ENCODE measurements at regions not wholly inside any gene's neighbourhood (a gene's known extent, or its start where the extent isn't known, plus 50 kb on each side); places are given as distances from the start of the nearest gene placed in this dataset.

GRCh38 chr17:27109346-27109745, 184.6 kb upstream of the WSB1 start:
- Histone ChIP-seq H3K4me1 (replicated peaks in 1 of 2) (no peaks in the 10 kb centered on the region), H3K27ac (no peak overlapping the region), H3K4me3 (no peak overlapping the region), H3K9me3 (replicated peaks in 1 of 3) (no peaks in the 10 kb centered on the region), H3K36me3 (replicated peaks in 1 of 2) (no peaks in the 10 kb centered on the region), H3K27me3 (no peaks in the 10 kb centered on the region)
- intact Hi-C loops (cut with DNase I): no loop called here
- TF ChIP-seq POLR2A (IDR thresholded peaks at IDR 0.05): no peak
- TF ChIP-seq CTCF (IDR thresholded peaks at IDR 0.05): no peak
- no peak for DNase-seq

DNA sequence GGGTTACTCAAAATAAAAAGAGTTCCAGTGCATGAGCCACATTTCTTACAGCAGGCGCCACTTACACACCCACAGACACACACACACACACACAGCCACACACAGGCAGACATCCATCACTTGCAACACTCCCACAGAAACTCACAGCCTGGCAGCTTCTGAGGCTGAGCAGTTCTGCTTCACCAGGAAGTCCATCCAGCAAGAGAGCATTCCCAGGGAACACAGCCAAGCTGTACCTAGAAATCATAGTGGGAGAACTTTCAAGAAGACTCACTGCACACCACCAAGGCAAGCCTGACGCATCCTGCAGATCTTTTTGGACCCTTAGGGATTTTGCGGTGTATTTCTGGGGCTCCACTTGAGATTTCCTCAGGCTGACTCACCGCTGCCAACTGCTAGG, 140.9 kb upstream of the WSB1 start:
- H3K27ac ChIP-seq: no peak overlapping the region
- DNase-seq: no peak
- TF ChIP-seq POLR2A (IDR thresholded peaks at IDR 0.05) (no peak), CTCF (IDR thresholded peaks at IDR 0.05) (no peak)
- H3K9me3 ChIP-seq (replicated peaks in 1 of 3): no peaks in the 10 kb centered on the region
- 67 to 86% (median 83%) methylated on average over 4 of the region's 4 CpGs for WGBS, 4 donors
- no peaks in the 10 kb centered on the region for H3K4me1 ChIP-seq (replicated peaks in 1 of 2)
- intact Hi-C loops (cut with DNase I): no loop called here
- H3K36me3 ChIP-seq (replicated peaks in 1 of 2): no peaks in the 10 kb centered on the region
- H3K4me3 ChIP-seq: no peak overlapping the region
- no peaks in the 10 kb centered on the region for H3K27me3 ChIP-seq

DNA sequence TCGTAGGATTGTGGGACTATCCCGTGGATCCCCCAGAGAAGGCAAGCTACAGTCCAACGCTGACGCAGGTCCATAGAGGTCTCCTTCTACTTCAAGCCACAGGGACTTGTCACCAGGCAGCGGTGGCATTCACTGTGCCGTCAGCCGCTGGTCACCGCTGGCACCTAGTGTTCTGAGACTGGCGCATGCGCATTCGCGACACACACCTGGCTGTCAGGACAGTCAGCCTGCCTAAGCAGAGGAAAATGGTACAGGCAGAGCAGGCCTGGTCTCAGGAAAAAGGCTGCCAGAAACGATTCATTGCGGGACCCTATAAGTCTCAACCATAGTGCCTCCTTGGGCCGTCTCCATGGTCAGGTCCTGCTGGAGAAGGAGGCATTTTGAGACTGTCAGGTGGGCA, 138.0 kb upstream of the WSB1 start:
- no peaks in the 10 kb centered on the region for H3K4me1 ChIP-seq (replicated peaks in 1 of 2)
- H3K4me3 ChIP-seq: no peak overlapping the region
- no peaks in the 10 kb centered on the region for H3K9me3 ChIP-seq (replicated peaks in 1 of 3)
- intact Hi-C loops (cut with DNase I): no loop called here
- no peaks in the 10 kb centered on the region for H3K36me3 ChIP-seq (replicated peaks in 1 of 2)
- DNase-seq: peak in 1 of 7 donors; percentile 4
- 86 to 91% (median 89%) methylated on average over 7 to 15 of the region's 15 CpGs for WGBS, 4 donors
- H3K27ac ChIP-seq: no peak overlapping the region
- no peak for TF ChIP-seq CTCF (IDR thresholded peaks at IDR 0.05)
- TF ChIP-seq POLR2A (IDR thresholded peaks at IDR 0.05): no peak
- H3K27me3 ChIP-seq: no peaks in the 10 kb centered on the region

DNA sequence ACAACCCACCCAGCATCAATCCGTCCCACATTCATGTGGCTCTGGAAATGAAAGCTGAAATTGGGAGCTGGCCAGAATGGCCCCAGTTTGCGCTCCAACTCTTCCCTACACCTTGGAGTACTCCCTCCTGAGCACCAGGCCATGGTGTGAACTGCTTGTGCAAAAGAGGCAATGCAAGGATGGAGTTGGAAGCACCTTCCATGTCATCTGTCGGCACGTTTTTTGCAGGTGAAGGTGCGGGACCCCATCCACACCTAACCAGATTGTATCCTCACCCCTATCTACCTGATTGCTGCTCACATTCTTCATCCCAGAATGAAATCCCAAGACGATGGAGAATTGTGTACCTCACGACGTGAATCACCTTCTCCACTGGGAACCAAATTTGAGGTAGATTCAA, 136.6 kb upstream of the WSB1 start:
- no peak for DNase-seq
- intact Hi-C loops (cut with DNase I): no loop called here
- WGBS, 4 donors: 67 to 82% (median 71%) methylated on average over 7 to 8 of the region's 8 CpGs

More for the DNA sequence above, 136.6 kb upstream of the WSB1 start:
- TF ChIP-seq CTCF (IDR thresholded peaks at IDR 0.05): no peak
- no peak for TF ChIP-seq POLR2A (IDR thresholded peaks at IDR 0.05)
- no peak overlapping the region for H3K4me3 ChIP-seq
- H3K4me1 ChIP-seq (replicated peaks in 1 of 2): no peaks in the 10 kb centered on the region
- H3K27me3 ChIP-seq: no peaks in the 10 kb centered on the region
- H3K27ac ChIP-seq: no peak overlapping the region
- no peaks in the 10 kb centered on the region for H3K36me3 ChIP-seq (replicated peaks in 1 of 2)
- H3K9me3 ChIP-seq (replicated peaks in 1 of 3): no peaks in the 10 kb centered on the region
